GM21515 (cell line): ENCODE measurements at regions not wholly inside any gene's neighbourhood (a gene's known extent, or its start where the extent isn't known, plus 50 kb on each side); places are given as distances from the start of the nearest gene placed in this dataset.
A peak's percentile ranks its signal among the peaks of the same experiment; 100 is the strongest.

Source experiments
- ATAC-seq: cut with Tn5 transposase; IDR thresholded peaks from one replicate; pipeline ENCODE4 v1.9.1; 2021; ENCODE audit not compliant: unreplicated experiment

DNA sequence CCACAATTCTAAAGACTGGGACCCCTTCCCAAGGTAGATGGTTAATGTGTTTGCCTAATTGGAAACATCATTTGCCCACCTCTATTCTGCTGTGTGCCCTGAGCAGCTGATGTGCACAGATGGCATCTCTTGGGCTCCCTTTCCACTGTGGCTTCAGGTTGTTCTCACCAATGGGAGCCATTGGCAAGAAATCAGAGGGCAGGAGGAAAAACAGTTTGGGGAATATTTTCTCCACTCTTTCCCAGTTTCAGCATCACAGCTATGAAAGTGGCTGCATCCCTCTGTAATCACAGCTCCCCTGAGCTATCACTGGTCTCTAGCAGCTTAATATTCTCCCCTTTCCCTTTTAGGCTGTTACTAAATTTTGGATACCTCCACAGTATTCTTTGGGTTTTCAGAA, 911.6 kb upstream of the SEMA6A start:
- ATAC-seq = no peak

DNA sequence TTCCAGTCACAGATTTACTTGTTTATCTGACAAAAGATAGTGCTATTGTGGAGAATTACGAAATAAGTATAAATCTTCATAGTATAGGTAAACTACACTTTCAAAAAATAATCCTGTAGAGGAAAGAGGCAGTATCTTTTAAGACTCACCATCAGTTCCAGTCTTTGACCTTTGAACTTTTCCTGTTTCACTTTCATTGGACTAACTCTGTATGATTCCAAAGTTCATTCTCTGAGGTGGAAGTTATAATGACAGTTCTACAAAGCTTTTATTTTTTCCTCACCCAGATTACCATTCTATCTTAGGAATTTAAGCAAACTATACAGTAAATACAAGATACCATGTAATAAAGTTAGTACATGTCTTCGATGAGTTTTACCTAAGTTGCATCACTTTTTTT, 901.3 kb upstream of the SEMA6A start:
- ATAC-seq = no peak

DNA sequence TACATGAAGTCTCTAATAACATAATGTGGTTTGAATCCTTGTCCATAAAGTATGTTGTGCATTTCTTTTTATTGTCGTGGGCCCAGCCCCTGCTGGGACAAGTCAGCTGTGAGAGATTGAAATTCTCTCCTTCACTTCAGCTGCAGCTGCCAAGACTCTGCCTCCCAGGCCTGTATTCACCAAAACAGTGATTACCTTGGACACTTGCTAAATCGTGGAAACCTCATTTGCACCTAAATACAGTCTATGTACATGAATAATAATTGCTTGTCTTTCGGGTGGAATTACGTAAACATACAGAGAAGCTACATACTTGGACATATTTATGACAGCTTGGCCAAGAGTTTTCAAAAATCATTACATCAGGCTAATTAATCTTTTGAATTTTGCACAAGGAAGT, 898.5 kb upstream of the SEMA6A start:
- no peak for ATAC-seq

DNA sequence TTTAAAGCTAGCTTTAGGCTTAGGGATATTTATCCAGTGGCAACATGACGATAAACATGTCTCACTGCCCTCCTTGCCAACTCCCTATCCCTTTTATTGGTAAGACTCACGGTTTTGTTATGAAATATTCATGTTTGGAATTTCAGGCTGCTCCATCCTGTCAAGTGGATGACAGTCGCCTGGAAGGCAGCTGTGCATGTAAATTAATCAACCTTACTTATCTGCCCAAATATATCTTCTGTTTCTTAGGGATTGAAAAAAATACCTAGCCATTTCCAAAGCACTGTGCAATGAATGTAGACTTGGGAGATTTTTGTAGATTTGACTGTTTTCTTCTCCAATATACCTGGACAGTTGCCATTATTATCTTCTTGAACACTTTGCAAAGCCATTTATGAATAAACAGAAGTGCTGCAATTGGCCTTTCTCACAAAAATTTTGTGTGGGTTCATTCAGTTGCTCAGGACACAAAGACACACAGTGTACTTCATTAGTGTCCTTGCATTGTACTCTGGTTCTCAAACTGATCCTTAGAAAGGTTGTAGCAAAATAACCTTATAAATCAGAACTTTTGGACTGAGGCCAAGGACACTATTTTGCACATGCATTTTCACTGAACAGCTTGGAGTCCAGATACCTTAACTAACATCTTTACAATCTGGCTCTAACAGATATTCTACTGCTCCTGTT, 889.4 kb upstream of the SEMA6A start:
- ATAC-seq = no peak

DNA sequence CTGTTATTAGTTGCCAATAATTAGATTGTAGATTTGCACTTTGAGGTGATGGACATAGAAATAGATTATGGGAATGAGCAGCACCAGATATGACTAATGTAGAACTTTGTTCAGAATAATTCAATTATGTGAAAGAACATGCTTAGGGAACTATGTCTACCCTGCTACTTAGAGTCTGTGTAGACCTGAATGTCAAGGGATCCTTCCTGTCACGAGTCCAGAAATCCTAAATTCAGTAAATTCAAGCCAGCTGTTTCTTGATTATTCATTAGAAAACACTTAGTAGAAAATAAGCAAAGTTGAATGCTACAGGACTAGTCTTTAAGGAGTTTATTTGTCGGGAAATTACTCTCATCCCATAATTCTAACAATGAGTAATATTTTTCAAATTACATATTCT, 887.3 kb upstream of the SEMA6A start:
- ATAC-seq = no peak

DNA sequence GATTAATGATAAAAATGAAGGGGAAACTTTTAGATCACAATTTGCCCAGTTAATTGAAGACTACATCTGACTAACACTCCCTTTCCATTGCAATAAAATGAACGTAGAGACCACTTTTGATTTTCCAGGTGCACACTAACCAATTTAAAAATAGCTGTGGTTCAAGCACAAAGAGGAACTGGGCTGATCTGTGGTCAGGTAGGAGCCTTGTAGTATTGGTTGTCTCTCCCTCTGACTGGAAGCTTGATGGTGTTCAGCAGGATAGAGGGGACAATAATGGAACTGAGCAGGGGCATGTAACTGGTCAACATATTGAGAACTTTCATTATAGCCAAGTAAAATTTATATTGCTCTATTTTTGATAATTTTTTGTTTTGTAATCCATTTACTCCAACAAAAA, 886.8 kb upstream of the SEMA6A start:
- peak; percentile 89 for ATAC-seq

DNA sequence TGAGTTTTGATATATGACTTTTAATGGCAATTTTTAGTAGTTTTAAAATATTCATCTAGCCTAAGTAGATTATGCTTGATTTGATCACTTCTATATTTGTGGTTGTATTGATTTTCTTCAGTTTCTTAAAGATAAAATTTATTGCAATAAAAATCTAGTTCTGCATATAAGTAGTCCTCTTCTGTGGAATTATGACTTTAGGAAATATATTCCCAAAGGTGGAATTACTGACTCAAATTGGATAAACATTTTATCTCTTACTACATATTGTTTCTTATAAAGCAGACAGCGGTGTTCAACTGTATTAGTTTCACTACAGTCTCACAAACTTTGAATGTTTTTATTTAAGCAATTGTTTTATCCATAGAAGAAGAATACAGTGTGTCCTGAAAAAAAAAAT, 883.0 kb upstream of the SEMA6A start:
- ATAC-seq = no peak

DNA sequence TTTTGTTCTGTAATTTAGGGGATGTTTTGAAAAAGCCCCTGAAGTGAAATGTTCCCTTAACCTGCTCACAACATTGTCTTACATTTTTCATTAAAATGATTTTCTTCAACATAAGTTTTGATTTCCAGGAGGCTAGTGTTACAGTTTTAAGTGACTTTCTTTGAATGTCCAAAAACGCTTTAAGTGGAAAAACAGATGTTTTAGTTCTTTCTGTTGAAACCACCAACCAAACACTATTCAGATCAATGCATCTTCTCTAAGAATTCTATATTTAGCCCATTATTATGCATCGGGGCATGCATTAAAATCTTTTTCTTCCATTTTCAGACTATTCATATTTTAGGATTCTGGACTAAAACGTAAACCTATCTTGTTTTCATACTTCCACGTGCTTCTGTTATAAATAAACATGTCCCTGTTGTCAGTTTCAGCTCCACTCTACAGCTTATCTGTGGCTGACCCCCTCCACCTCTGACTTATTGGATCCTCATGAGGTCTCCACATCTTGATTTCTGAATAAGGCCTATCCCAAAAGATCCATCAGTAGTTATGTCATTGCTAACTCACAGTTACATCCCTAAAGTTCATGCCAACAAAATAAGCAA, 882.3 kb upstream of the SEMA6A start:
- no peak for ATAC-seq

DNA sequence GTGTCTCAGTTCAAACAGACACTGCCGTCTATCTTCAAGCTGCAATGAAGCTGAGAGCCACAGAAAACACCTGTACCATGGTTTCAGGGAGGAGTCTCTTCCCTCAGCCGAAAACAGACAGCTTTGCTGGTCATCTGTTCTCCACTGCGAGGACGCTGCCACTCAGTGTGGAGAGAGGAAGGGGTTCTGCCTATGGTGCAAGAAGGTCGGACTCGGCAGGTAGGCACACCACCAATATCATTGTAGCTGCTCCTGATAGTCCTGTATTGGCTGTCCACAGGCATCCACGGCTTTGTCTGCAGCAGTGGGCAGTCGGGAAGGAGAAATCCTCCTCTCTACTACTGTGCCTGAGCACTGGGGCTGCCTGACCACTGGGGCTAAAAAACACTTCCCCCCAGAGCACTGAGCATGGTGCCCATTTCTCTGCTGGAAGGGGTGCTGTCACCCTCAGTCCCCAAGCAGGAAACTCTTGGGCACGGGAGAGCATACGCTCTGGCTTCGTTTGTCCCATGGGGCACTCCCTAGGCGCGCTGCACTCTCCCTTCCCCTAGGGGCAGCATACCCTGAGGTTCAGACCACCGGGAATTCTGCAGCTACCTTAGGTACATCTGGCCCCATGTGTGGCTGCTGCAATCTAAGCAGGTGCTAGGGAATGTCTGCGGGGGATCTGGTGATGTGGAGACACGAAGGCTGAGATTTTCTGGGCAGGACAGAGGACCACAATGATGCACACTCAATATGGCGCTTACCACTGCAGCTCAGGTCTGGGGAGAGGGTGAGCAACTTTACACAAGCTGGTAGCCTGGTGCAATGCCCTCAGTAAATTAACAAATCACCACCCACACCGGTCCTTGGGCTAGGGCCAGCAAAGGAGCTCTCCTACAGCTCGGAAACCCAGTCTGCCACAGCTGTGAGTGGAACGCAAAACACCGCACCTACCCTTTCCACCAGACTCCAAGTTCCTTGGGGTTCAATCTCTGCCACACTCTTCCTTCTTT, 880.9 kb upstream of the SEMA6A start:
- peak; percentile 30 for ATAC-seq

DNA sequence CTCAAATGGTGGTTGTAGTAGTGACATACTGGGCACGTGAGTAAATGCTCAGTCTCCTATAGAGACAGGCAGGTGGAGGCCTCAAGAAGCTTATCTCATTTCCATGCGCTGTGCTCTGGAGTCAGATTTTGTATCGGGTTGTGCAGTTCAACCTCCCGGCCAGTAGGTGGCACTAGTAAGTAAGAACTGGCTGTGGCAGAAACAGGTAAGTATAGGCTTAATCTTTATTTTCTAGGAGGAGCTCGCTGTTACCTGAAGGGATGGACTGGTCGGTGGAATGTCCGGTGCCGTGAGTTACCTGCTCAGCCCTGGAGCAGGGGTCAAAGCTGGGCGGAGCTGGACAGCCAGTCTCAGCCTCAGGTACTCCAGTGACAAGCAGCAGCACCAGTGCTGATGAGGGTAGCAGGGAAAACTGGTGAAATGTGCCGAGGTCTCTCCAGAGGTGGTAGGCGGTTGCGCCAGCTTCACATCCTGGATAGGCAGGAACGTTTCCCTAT, 880.1 kb upstream of the SEMA6A start:
- peak; percentile 95 for ATAC-seq

DNA sequence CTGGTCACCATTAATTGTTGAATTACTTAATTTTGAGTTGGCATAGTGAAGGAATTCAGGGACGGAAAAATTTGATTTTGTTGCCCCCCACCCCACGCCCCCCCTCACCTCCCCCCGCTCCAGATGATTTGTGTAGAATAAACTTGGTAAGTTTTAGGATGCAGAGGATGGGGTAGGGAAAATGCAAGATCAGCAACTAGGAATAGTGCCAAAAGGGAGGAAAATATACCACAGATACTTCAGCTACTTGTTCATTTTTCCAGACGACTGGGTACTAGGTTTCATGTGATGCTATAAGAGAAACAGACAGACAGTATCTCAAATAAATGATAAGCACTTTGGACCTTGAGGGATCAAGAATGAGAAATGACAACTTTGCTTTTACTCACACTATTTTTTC, 862.2 kb upstream of the SEMA6A start:
- no peak for ATAC-seq

DNA sequence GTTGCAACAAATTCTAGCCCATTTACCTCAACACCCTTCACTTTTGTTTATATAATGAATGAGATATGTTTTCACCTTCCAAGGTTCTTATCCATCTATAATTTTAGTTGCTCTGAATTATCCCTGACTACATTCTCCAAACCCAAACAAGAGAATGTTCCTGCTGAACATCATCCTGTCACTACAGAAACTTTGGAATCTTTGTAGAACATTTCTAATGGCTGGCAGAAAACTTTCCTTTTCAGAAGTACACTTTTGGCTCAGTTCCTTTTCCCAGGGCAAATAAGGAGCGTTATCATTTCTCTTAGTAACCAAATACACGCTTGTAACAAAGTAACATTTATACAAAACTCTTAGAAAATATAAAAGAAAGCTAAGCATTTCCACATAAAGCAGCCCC, 860.6 kb upstream of the SEMA6A start:
- ATAC-seq = no peak

DNA sequence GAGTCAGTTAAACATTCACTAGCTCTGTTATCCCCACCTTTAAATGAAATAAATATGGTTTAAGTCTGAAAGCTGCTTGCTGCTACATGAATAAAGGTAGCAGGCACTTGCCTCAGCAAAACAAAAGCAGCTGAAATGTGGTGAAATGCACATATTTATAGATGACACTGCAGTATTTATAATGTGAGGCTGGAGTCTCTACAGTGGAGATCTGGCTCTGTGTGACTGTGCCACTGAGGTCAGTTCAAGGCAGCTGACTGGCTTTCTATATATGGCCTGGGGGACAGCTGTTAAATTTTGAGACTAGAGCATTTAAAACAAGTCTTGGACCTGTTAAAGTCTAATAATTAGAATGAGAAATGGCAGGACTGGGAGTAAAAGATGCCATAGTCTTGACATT, 859.6 kb upstream of the SEMA6A start:
- no peak for ATAC-seq

DNA sequence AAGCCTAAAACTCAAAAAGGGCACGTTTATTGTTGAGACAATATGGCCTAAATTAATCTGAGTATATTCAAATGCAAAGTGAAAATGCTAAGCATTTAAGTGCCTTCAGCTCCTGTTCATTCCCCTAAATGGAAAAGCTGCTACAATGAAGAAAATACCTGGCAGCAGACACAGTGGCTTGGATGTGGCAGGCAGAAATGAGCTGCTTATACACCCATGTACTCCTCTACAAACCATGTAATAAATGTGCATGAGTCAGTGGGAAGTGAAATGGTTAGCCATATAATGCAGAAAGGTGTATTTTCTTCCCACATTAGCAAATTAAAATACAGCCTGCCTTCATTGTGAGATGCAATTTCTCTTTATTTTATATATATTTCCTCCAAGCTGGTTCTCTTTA, 859.2 kb upstream of the SEMA6A start:
- no peak for ATAC-seq

DNA sequence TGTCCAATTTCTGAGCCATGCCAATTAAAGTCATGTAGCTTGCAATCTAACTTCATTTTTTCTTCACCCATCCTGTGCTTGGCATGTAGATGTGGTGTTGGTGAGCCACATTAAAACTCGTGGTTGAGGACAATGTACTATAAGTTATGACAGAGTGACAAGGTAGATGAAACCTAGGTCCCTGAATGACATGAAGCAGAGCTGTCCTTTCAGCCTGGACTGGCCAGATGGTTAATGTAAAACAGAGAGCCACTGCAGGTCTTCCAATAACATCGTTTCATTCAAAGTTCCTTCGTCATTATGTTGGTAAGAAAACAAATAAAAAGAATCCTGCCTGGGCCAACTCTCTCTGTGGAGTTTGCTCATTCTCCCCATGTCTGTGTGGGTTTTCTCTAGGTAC, 856.5 kb upstream of the SEMA6A start:
- ATAC-seq = no peak

DNA sequence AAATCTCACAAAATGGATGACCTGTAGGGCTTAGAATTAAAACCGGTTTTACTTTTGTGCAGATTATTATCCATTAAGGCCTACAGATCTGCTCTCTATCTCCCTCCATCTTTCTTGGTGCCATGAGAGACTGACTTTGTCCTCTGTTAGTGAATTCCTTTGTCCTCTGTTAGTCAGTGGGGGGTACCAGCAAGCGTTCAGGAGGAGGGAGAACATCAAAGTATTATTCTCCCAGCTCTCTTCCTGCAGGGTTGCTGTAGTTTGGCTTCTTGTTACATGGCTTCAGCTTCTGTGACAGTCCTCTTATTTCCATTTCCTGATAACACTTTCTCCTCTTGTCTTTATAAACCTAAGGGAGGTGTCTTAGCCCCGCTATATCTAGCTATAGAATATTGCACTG, 850.5 kb upstream of the SEMA6A start:
- ATAC-seq = no peak

DNA sequence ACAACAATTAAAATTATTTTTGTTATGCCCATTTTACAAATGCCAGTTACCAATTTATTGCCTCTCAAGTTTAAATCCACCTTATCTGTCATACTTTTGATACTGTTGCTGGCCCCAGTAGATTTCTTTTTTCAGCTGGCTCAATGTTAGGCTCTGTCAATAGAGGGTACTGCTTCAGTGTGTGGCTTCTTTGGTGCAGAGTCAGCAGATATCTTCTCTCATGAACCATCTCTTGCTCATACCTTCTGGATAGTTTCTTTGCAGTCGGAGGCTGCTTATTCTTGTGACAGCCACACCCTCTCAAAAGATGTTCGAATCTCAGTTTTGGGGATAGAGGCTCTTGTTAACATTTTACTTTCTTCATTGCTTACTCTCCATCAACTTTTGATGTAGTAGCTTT, 849.9 kb upstream of the SEMA6A start:
- ATAC-seq = no peak

DNA sequence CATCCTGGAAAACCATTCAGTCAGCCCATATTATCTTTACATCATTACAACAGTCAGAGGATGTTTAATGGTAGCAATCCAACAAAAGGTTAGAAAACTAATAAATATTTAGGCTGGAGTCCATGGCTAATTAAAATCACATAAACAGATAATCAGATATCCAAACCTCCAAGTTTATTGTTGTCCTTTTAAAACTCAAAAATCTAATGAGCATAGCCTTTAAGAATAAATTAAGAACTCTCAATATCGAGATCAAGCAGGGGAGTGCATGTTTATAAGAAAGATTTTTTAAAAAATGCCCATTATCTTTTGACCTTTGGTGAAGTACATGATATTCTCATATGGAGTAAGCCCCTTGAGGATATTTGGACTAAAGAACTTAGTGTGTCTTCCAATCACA, 842.9 kb upstream of the SEMA6A start:
- no peak for ATAC-seq

DNA sequence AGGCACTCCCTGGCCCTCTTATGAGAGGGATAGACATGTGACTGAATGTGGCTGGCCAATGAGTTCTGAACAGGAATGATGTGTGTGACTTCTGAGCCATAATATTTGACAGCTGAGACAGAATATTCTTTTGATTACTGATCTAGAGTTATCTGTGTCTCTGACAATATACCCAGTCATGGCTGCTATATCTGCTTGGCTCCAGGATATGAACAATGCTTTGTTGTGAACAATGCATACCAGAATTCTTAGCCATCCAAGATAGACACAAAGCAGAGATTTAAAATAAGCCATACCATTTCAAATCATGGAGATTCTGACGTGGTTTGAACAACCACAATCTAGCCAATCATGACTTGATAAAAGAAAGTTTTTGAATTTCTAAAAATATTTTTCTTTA, 840.3 kb upstream of the SEMA6A start:
- no peak for ATAC-seq

DNA sequence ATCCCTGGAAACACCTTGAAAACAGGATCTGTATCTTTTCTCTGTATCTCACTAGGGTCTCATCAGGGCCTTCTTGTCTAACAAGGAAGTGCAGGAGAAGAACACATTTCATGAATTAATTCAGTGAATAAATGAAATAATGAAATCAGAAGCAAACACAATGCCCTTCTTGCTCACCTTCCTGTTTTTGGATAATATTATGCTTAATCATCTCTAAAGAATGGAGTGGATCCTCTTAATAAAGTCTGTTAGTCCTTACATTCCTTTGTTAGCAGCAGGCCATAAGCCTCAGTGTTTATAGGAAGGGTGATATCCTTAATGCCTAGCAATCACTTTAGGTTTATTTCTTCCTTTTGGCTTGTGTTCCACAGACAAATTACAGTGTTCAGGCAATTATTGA, 837.1 kb upstream of the SEMA6A start:
- no peak for ATAC-seq

DNA sequence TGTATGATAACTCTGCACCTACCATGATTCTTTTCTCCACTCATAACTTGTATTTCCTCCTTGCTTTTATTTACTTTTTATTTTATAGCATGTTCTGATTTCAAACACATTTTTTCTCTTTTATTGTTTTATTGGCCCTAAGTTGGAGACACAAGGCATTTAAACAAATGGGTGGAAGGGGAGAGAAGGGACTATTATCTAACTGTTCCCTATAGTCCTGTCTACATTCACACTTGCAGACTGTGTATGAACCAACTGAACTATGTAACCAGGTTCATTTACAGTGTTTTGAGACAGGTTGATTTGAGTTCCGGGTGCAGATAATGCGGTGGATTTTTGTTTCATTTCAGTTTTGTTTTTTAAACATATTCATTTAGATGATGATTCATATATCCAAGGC, 830.6 kb upstream of the SEMA6A start:
- ATAC-seq = no peak
